ENCODE measurements at regions not wholly inside any gene's neighbourhood (a gene's known extent, or its start where the extent isn't known, plus 50 kb on each side); places are given as distances from the start of the nearest gene placed in this dataset.

DNA sequence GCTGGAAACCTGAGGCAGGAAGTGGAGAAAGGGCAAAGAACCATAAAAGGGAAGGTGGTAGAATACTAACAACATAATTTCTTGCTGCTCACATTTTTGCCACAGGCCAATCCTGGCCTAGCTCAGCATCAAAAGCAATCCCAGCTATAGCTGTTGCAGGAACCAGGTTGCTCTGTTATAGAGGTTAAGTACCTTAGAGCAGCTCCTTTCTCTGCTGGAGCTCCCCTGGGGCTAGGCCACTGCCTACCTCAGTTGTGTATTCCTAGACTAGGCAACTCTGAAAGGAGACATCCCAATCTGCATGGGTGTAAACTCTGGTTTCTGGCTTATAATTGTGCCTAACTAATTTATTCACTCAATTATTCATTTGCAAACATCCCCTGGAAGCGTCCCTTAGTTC, 108.4 kb downstream of the ZNF365 start:
- H3K4me3 ChIP-seq (ENCODE audit: low read depth, low read length): no peak overlapping the region
- TF ChIP-seq ZNF394 (tag by site-specific recombination; IDR thresholded peaks at IDR 0.05; ENCODE audit: borderline replicate concordance): no peak
- no peak for TF ChIP-seq SP7 (tag by site-specific recombination; IDR thresholded peaks at IDR 0.05)
- no peak for TF ChIP-seq ZNF830 (tag by site-specific recombination; IDR thresholded peaks at IDR 0.05; ENCODE audit: low read depth)
- no peak for TF ChIP-seq WT1 (tag by site-specific recombination; IDR thresholded peaks at IDR 0.05)
- TF ChIP-seq ZNF510 (tag by site-specific recombination; IDR thresholded peaks at IDR 0.05; ENCODE audit: insufficient replicate concordance): no peak
- no peak for TF ChIP-seq KLF10 (tag by site-specific recombination; IDR thresholded peaks at IDR 0.05)
- TF ChIP-seq GLI2 (tag by site-specific recombination; IDR thresholded peaks at IDR 0.05; ENCODE audit: borderline replicate concordance, low read depth): no peak
- TF ChIP-seq ZNF530 (tag by site-specific recombination; IDR thresholded peaks at IDR 0.05; ENCODE audit: low read depth): no peak
- TF ChIP-seq ZNF639 (tag by site-specific recombination; IDR thresholded peaks at IDR 0.05): no peak
- TF ChIP-seq ELK4 (IDR thresholded peaks at IDR 0.05; ENCODE audit: borderline replicate concordance, low read depth, low read length): no peak
- TF ChIP-seq KLF1 (tag by site-specific recombination; IDR thresholded peaks at IDR 0.05): no peak
- TF ChIP-seq, protein P1, sequence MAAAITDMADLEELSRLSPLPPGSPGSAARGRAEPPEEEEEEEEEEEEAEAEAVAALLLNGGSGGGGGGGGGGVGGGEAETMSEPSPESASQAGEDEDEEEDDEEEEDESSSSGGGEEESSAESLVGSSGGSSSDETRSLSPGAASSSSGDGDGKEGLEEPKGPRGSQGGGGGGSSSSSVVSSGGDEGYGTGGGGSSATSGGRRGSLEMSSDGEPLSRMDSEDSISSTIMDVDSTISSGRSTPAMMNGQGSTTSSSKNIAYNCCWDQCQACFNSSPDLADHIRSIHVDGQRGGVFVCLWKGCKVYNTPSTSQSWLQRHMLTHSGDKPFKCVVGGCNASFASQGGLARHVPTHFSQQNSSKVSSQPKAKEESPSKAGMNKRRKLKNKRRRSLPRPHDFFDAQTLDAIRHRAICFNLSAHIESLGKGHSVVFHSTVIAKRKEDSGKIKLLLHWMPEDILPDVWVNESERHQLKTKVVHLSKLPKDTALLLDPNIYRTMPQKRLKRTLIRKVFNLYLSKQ (tag by site-specific recombination; IDR thresholded peaks at IDR 0.05; ENCODE audit: borderline replicate concordance): no peak
- TF ChIP-seq SCRT2 (tag by site-specific recombination; IDR thresholded peaks at IDR 0.05): no peak
- TF ChIP-seq ZNF514 (tag by site-specific recombination; IDR thresholded peaks at IDR 0.05): no peak
- no peak for TF ChIP-seq ZNF10 (tag by site-specific recombination; IDR thresholded peaks at IDR 0.05)
- TF ChIP-seq, protein P2, sequence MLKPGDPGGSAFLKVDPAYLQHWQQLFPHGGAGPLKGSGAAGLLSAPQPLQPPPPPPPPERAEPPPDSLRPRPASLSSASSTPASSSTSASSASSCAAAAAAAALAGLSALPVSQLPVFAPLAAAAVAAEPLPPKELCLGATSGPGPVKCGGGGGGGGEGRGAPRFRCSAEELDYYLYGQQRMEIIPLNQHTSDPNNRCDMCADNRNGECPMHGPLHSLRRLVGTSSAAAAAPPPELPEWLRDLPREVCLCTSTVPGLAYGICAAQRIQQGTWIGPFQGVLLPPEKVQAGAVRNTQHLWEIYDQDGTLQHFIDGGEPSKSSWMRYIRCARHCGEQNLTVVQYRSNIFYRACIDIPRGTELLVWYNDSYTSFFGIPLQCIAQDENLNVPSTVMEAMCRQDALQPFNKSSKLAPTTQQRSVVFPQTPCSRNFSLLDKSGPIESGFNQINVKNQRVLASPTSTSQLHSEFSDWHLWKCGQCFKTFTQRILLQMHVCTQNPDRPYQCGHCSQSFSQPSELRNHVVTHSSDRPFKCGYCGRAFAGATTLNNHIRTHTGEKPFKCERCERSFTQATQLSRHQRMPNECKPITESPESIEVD (tag by site-specific recombination; IDR thresholded peaks at IDR 0.05): no peak
- TF ChIP-seq ZNF19 (tag by site-specific recombination; IDR thresholded peaks at IDR 0.05; ENCODE audit: low read depth): no peak
- TF ChIP-seq ZNF664 (tag by site-specific recombination; IDR thresholded peaks at IDR 0.05): no peak
- TF ChIP-seq EGR2 (tag by site-specific recombination; IDR thresholded peaks at IDR 0.05; ENCODE audit: low read depth): no peak
- no peaks in the 10 kb centered on the region for H3K36me3 ChIP-seq (ENCODE audit: control insufficient read depth in 2 of 2, insufficient read depth in 1 of 2, low read length in 2 of 2)
- no peaks in the 10 kb centered on the region for H3K9me3 ChIP-seq (ENCODE audit: control insufficient read depth, insufficient read depth, low read depth, low read length)
- POLR2A ChIA-PET: no interaction called here
- H3K27ac ChIP-seq (ENCODE audit: extremely low read depth, low read depth, low read length): no peak overlapping the region
- CTCF ChIA-PET: interaction anchor here (1.1 to 2.2 kb wide), 2 partner anchors 10 to 675 kb away, joined by 3 to 7 read pairs; no protein-coding TSS in a partner anchor
- H3K4me1 ChIP-seq (ENCODE audit: control insufficient read depth, insufficient read depth, low read length): no peaks in the 10 kb centered on the region

GRCh38 chr10:62491597-62491996, 117.4 kb downstream of the ZNF365 start:
- no peak overlapping the region for H3K27ac ChIP-seq (ENCODE audit: extremely low read depth, low read depth, low read length)
- H3K4me1 ChIP-seq (ENCODE audit: control insufficient read depth, insufficient read depth, low read length): no peaks in the 10 kb centered on the region
- H3K36me3 ChIP-seq (ENCODE audit: control insufficient read depth in 2 of 2, insufficient read depth in 1 of 2, low read length in 2 of 2): no peaks in the 10 kb centered on the region
- CTCF ChIA-PET: interaction anchor here (0.6 to 2.6 kb wide), 9 partner anchors 9 to 1058 kb away, joined by 3 to 10 read pairs (median 4); no protein-coding TSS in a partner anchor
- H3K9me3 ChIP-seq (ENCODE audit: control insufficient read depth, insufficient read depth, low read depth, low read length): no peaks in the 10 kb centered on the region
- H3K4me3 ChIP-seq (ENCODE audit: low read depth, low read length): no peak overlapping the region
- POLR2A ChIA-PET: no interaction called here
- TF ChIP-seq HOXC10 (CRISPR knock-in tag; IDR thresholded peaks at IDR 0.05) (no peak), ZNF529 (tag by site-specific recombination; IDR thresholded peaks at IDR 0.05; ENCODE audit: insufficient replicate concordance) (no peak), ZNF16 (tag by site-specific recombination; IDR thresholded peaks at IDR 0.05; ENCODE audit: low read depth) (no peak)
